ENCODE measurements at regions not wholly inside any gene's neighbourhood (a gene's known extent, or its start where the extent isn't known, plus 50 kb on each side); places are given as distances from the start of the nearest gene placed in this dataset.

DNA sequence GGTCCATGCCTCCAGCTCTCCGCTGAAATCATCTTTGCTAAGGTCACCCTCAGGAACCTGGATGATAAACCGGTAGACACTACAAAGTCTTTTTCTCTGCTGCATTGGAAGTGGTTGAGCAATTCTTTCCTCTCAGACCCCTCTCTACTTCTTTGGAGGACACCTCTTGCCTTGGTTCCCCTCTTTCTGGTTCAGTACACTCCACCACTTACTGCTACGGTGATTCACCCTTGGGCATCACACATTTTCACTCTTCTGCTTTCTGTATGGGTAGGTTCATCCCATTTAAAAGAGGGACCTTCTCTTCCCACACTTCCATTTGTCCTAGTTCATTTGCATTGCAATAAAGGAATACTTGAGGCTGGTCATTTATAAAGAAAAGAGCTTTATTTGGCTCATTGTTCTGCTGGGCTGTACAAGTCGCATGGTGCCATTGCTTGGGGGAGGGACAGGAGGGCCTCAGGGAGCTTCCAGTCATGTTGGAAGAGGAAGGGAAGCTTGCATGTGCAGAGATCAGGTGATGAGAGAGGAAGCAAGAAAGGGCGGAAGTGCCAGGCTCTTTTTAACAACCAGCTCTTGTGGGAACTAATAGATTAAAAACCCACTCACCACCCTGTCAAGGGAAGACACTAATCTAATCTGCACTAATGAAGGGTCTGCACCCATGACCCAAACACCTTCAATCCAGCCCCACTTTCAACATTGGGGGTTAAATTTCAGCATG, 149.7 kb upstream of the TMEM170B start:
- WGBS, 2 donors: 85 to 90% methylated on average over 5 of the region's 5 CpGs
- TF ChIP-seq, protein P1, sequence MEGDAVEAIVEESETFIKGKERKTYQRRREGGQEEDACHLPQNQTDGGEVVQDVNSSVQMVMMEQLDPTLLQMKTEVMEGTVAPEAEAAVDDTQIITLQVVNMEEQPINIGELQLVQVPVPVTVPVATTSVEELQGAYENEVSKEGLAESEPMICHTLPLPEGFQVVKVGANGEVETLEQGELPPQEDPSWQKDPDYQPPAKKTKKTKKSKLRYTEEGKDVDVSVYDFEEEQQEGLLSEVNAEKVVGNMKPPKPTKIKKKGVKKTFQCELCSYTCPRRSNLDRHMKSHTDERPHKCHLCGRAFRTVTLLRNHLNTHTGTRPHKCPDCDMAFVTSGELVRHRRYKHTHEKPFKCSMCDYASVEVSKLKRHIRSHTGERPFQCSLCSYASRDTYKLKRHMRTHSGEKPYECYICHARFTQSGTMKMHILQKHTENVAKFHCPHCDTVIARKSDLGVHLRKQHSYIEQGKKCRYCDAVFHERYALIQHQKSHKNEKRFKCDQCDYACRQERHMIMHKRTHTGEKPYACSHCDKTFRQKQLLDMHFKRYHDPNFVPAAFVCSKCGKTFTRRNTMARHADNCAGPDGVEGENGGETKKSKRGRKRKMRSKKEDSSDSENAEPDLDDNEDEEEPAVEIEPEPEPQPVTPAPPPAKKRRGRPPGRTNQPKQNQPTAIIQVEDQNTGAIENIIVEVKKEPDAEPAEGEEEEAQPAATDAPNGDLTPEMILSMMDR (IDR thresholded peaks at IDR 0.05): no peak
- no peak for TF ChIP-seq POLR2AphosphoS5 (IDR thresholded peaks at IDR 0.05)
- no peak for TF ChIP-seq POLR2A (IDR thresholded peaks at IDR 0.05)
- TF ChIP-seq EP300 (IDR thresholded peaks at IDR 0.05): no peak
- Histone ChIP-seq H3K27ac (peak overlapping the region; percentile 80 to 87 (median 85)), H3K27me3 (no peaks in the 10 kb centered on the region), H3K4me1 (peaks cover 28 to 56% (median 38%) of the 10 kb centered on the region in 4 donors), H3K4me3 (no peak overlapping the region), H3K36me3 (no peaks in the 10 kb centered on the region), H3K9me3 (no peaks in the 10 kb centered on the region)
- DNase-seq: peak in 1 of 2 donors; percentile 50
- ATAC-seq (ENCODE audit: low FRiP score in 2 of 2): no peak

DNA sequence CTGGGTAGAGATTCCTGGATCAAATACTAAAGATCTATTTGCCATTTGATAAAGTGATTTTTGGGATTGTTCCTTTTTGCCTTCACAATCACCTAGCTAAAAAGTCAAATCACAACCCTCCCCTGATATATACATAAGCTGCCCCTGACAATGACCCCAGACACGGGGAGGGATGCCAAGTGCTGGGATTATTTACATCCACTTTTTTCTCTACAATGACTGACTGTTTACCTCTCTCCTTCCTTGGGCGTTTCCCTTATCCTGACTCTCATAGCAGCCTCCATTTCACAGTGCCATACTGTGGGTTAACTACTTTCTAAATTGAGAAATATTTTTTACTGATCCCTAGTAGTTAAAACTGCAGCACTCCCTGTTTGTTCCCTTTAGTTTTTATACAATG, 150.8 kb upstream of the TMEM170B start:
- DNase-seq (no peak), ATAC-seq (ENCODE audit: low FRiP score in 2 of 2) (no peak)
- Histone ChIP-seq H3K27me3 (no peaks in the 10 kb centered on the region), H3K36me3 (no peaks in the 10 kb centered on the region), H3K4me1 (peaks cover 29 to 55% (median 41%) of the 10 kb centered on the region in 4 donors), H3K4me3 (no peak overlapping the region), H3K9me3 (no peaks in the 10 kb centered on the region), H3K27ac (peak overlapping the region; percentile 8 to 87 (median 85))
- 29 to 44% methylated on average over 2 of the region's 2 CpGs for WGBS, 2 donors
- TF ChIP-seq POLR2AphosphoS5 (IDR thresholded peaks at IDR 0.05): peak in 1 of 2 donors; percentile 56
- no peak for TF ChIP-seq POLR2A (IDR thresholded peaks at IDR 0.05)
- TF ChIP-seq, protein P1 (IDR thresholded peaks at IDR 0.05): no peak
- TF ChIP-seq EP300 (IDR thresholded peaks at IDR 0.05): peak in 2 of 4 donors; percentile 58 to 80

DNA sequence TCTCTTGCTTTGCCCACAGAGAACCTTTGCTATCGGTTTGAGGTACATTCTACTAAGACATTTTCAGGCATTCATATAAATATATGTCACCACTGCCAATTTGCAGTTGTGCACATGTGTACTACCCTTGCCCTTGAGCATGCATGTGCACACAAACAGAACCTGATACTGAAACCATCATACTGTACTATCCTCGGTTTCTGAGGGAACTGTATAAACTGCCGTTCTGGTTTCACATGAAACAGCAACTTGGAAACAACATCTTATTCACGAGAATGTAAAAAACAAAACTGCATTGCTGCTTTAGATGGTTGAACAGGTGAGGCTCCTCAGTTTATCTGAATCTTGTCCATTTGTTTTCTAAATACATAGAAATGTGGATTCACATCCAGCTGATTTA, 151.2 kb upstream of the TMEM170B start:
- Histone ChIP-seq H3K27ac (peak overlapping the region; percentile 8 to 87 (median 85)), H3K27me3 (no peaks in the 10 kb centered on the region), H3K4me1 (peaks cover 33 to 53% (median 45%) of the 10 kb centered on the region in 4 donors), H3K4me3 (no peak overlapping the region), H3K9me3 (no peaks in the 10 kb centered on the region), H3K36me3 (no peaks in the 10 kb centered on the region)
- DNase-seq: no peak
- no peak for ATAC-seq (ENCODE audit: low FRiP score in 2 of 2)
- TF ChIP-seq POLR2A (IDR thresholded peaks at IDR 0.05): no peak
- TF ChIP-seq EP300 (IDR thresholded peaks at IDR 0.05): no peak
- TF ChIP-seq POLR2AphosphoS5 (IDR thresholded peaks at IDR 0.05): no peak
- TF ChIP-seq, protein P1 (IDR thresholded peaks at IDR 0.05): no peak
- WGBS, 2 donors: 53 to 61% methylated on average over 4 of the region's 4 CpGs

DNA sequence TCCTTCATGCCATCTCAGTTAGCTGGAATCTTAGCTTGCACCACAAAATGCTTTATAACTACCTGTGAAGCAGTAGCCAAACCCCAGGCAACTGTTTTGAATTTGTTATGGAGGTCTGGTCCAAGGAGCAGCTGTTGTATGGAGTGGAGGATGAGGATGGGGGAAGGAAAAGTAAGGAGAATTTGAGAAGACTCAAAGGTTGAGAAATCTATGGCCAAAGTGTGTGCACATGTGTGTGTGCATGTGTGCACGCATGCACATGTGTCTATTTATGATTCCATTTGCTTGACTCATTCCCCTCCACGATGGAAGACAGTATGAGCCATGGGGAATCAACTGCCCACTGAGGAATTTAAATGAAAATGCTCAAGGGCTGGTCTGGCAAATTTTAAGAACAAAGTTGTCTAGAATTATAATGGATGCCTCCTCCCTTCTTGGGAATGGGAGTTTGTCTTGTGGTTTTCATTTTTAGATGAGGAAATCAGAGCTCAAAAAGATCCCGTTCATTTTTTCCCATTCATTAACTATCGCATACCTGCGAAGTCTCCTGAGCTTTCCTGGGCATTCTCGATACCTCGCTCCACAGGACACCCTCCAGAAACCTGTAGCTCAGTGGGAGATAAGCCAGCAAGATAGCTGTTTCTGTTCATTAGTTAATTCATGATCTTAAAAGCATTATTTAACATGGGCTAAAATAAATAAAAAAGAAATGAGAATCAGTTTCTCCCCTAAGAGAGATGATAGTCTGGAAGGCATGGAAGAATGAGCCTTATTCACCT, 152.3 kb upstream of the NEDD9 start:
- Histone ChIP-seq H3K27ac (peak overlapping the region in 1 of 4 donors; percentile 61), H3K27me3 (no peaks in the 10 kb centered on the region), H3K9me3 (no peaks in the 10 kb centered on the region), H3K4me3 (no peak overlapping the region), H3K36me3 (no peaks in the 10 kb centered on the region), H3K4me1 (peaks cover 35 to 58% (median 41%) of the 10 kb centered on the region in 4 donors)
- TF ChIP-seq EP300 (IDR thresholded peaks at IDR 0.05): no peak
- DNase-seq (no peak), ATAC-seq (ENCODE audit: low FRiP score in 2 of 2) (no peak)
- 84 to 86% methylated on average over 7 of the region's 7 CpGs for WGBS, 2 donors

DNA sequence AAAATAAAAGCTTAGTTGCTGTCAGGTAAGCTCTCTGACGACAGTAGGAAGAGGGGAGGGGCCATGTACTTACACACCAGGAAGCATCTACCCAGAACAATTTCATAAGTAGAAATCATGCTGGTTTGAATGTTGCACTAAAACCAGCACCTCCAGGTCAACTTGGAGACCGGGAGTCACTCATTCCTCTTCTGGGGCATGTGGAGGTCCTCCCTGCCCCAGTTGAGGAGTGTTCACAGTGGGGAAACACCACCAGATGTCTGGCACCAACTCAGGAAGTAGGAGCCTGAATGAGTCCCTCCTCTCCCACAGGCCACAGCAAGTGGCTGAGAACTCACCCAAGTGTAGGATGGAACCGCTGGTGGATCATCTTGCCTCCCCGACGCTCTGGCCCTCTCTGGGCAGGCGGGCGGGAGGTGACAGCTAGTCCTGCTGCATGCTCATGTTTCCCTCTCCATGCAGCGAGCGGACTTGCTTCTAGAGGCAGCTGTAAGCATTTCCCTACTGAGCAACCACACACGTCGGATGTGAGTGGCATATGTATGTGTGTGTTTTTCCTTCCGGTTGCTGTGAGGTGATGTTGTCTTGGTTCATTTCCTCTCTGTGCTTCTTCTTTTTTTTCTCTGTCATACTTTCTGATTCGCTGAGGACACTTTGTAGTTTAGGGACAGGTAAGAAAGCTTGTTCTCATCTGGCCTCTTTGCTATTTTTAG, 149.5 kb upstream of the NEDD9 start:
- ATAC-seq (ENCODE audit: low FRiP score in 2 of 2): peak; percentile 75 to 76
- H3K27me3 ChIP-seq: no peaks in the 10 kb centered on the region
- peaks cover 21 to 40% (median 31%) of the 10 kb centered on the region in 4 donors for H3K4me1 ChIP-seq
- peak; percentile 81 to 82 for TF ChIP-seq POLR2AphosphoS5 (IDR thresholded peaks at IDR 0.05)
- TF ChIP-seq, protein P1 (IDR thresholded peaks at IDR 0.05): peak in 1 of 6 experiments; percentile 7
- TF ChIP-seq POLR2A (IDR thresholded peaks at IDR 0.05): peak in 3 of 4 donors; percentile 19 to 67 (median 56)
- TF ChIP-seq EP300 (IDR thresholded peaks at IDR 0.05): no peak
- H3K4me3 ChIP-seq: peak overlapping the region in 3 of 4 donors; percentile 33 to 43 (median 42)
- WGBS, 2 donors: 38 to 39% methylated on average over 8 to 13 of the region's 13 CpGs
- peak overlapping the region; percentile 76 to 93 (median 88) for H3K27ac ChIP-seq
- H3K9me3 ChIP-seq: no peaks in the 10 kb centered on the region
- no peaks in the 10 kb centered on the region for H3K36me3 ChIP-seq
- peak in 1 of 2 donors; percentile 75 for DNase-seq

Measured in upper lobe of left lung (tissue), 6 donors.